Erythroblast (primary cell): ENCODE measurements at regions not wholly inside any gene's neighbourhood (a gene's known extent, or its start where the extent isn't known, plus 50 kb on each side); places are given as distances from the start of the nearest gene placed in this dataset.
A peak's percentile ranks its signal among the peaks of the same experiment; 100 is the strongest.

Source experiments
- DNase-seq, 2 experiments: peaks; one replicate each; lab custom pipeline; 2025; lab: John Stamatoyannopoulos, UW
- GATA1 ChIP-seq: IDR thresholded peaks from 2 replicates; pipeline ENCODE4 v1.6.1; 2011; ENCODE audit warnings: low read depth, mild to moderate bottlenecking, control low read depth, low read length, moderate library complexity
- POLR2A ChIP-seq: IDR thresholded peaks from 2 replicates; pipeline ENCODE4 v1.6.1; 2011; ENCODE audit warnings: mild to moderate bottlenecking, low read length

- TF ChIP-seq GATA1 (no peak), POLR2A (no peak)
- no peak for DNase-seq
Observed at GRCh38 chr5:82827651-82828050, 249.5 kb downstream of the TMEM167A start.

- no peak for DNase-seq
- no peak for TF ChIP-seq GATA1
- TF ChIP-seq POLR2A, result no peak
Observed at GRCh38 chr5:82822634-82822927, 254.6 kb downstream of the TMEM167A start.

- DNase-seq, result no peak
- TF ChIP-seq POLR2A, result no peak
- no peak for TF ChIP-seq GATA1
Observed at GRCh38 chr5:82821846-82822633, 255.2 kb downstream of the TMEM167A start.

- TF ChIP-seq GATA1 (no peak), POLR2A (no peak)
- DNase-seq, result no peak
Observed at GRCh38 chr5:82820961-82821845, 256.0 kb downstream of the TMEM167A start.

- DNase-seq, result no peak
- TF ChIP-seq GATA1, result no peak
- no peak for TF ChIP-seq POLR2A
Observed at GRCh38 chr5:82820188-82820587, 257.0 kb downstream of the TMEM167A start.

- no peak for TF ChIP-seq GATA1
- TF ChIP-seq POLR2A, result no peak
- DNase-seq, result no peak
Observed at GRCh38 chr5:82817897-82818676, 259.1 kb downstream of the TMEM167A start.

- TF ChIP-seq GATA1 (no peak), POLR2A (no peak)
- no peak for DNase-seq
Observed at GRCh38 chr5:82816926-82817325, 260.3 kb downstream of the TMEM167A start.

- no peak for DNase-seq
- TF ChIP-seq GATA1, result no peak
- TF ChIP-seq POLR2A, result no peak
Observed at GRCh38 chr5:82815871-82816270, 261.3 kb downstream of the TMEM167A start.

- no peak for DNase-seq
- TF ChIP-seq GATA1 (no peak), POLR2A (no peak)
Observed at GRCh38 chr5:82813861-82814260, 263.3 kb downstream of the TMEM167A start.

- DNase-seq, result no peak
- TF ChIP-seq GATA1 (no peak), POLR2A (no peak)
Observed at GRCh38 chr5:82812575-82812974, 264.6 kb downstream of the TMEM167A start.

- DNase-seq, result no peak
- no peak for TF ChIP-seq POLR2A
- TF ChIP-seq GATA1, result no peak
Observed at GRCh38 chr5:82811490-82811889, 265.7 kb downstream of the TMEM167A start.

- no peak for TF ChIP-seq GATA1
- no peak for TF ChIP-seq POLR2A
- no peak for DNase-seq
Observed at GRCh38 chr5:82809420-82810143, 267.6 kb downstream of the TMEM167A start.

GRCh38 chr5:82808960-82809359 is 268.2 kb downstream of the TMEM167A start:
- TF ChIP-seq POLR2A (no peak), GATA1 (no peak)
- peak; percentile 67 to 71 for DNase-seq
